ENCODE measurements at regions not wholly inside any gene's neighbourhood (a gene's known extent, or its start where the extent isn't known, plus 50 kb on each side); places are given as distances from the start of the nearest gene placed in this dataset.
A peak's percentile ranks its signal among the peaks of the same experiment; 100 is the strongest.

- Mint-ChIP-seq H3K36me3 (no peaks in the 10 kb centered on the region), H3K4me3 (no peak overlapping the region), H3K27ac (no peak overlapping the region), H3K27me3 (peaks cover 4% of the 10 kb centered on the region), H3K9me3 (no peaks in the 10 kb centered on the region), H3K4me1 (no peaks in the 10 kb centered on the region)
- no peak for DNase-seq
Observed at GRCh38 chr9:105043370-105043936, 115.5 kb upstream of the ABCA1 start.

DNA sequence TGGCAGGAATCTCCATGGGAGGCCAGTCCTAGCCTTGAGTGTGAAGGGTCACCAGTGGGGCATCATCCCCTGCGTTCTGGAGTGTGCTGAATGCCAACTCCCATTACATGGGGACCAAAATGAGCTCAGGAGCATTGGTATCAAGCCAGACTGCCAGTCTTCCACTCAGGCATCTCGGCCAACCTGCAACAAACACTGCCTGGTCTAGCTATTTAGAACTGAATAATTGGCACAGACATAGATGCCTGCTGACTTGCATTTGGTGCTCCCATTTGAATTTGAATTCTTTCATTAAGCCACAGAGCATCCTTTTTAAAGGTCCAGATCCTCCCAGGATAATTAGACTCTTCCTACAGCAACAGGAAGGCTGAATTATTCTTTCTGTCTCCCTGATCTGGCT lies 116.6 kb upstream of the ABCA1 start:
- Mint-ChIP-seq H3K4me3 (no peak overlapping the region), H3K27ac (no peak overlapping the region), H3K9me3 (no peaks in the 10 kb centered on the region), H3K4me1 (no peaks in the 10 kb centered on the region), H3K27me3 (peaks cover 4% of the 10 kb centered on the region), H3K36me3 (no peaks in the 10 kb centered on the region)
- DNase-seq = no peak

- DNase-seq = no peak
- Mint-ChIP-seq H3K27ac (no peak overlapping the region), H3K4me3 (no peak overlapping the region), H3K36me3 (no peaks in the 10 kb centered on the region), H3K4me1 (peaks cover 1% of the 10 kb centered on the region), H3K27me3 (peaks cover 4% of the 10 kb centered on the region), H3K9me3 (no peaks in the 10 kb centered on the region)
Observed at GRCh38 chr9:105046907-105047741, 119.2 kb upstream of the ABCA1 start.

DNA sequence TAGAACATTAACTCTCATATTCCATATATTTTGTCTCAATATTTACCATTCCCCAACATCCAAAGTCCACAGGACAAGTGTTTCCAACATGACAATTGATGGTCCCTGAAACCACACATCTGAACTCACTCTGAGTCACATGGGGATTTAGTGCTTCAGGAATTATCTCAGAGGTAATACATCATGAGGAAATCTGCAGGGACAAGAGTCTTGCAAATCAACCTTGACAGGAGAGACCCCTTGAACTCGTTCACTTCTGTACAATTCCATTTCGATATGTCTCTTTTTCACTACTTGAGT lies 119.7 kb upstream of the ABCA1 start:
- no peak for DNase-seq
- Mint-ChIP-seq H3K4me3 (no peak overlapping the region), H3K9me3 (no peaks in the 10 kb centered on the region), H3K27ac (no peak overlapping the region), H3K27me3 (peaks cover 4% of the 10 kb centered on the region), H3K36me3 (no peaks in the 10 kb centered on the region), H3K4me1 (peaks cover 4% of the 10 kb centered on the region)

DNA sequence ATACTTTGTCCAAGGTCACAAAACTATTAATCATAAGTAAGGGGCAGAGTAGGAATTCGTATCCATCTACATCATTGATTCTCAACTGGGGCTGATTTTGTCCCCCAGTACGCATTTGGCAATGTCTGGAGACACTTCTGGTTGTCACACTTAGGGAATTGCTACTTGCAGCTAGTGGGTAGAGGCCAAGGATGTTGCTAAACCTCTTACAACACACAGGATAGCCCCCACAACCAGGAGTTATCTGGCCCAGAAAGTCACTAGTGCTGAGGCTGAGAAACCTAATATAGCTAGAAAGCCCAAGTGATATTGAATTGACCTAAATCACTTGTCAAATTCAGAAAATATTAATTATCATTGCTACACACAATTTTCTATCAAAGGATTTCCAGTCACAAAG lies 120.4 kb upstream of the ABCA1 start:
- Mint-ChIP-seq H3K36me3 (peaks cover 4% of the 10 kb centered on the region), H3K27me3 (no peaks in the 10 kb centered on the region), H3K27ac (no peak overlapping the region)

GRCh38 chr9:105050296-105050695 lies 122.3 kb upstream of the ABCA1 start:
- Mint-ChIP-seq H3K4me1 (peaks cover 10% of the 10 kb centered on the region), H3K4me3 (no peak overlapping the region), H3K27me3 (no peaks in the 10 kb centered on the region), H3K27ac (no peak overlapping the region), H3K36me3 (peaks cover 4% of the 10 kb centered on the region), H3K9me3 (peaks cover 4% of the 10 kb centered on the region)
- DNase-seq = no peak

More for the DNA sequence above, 120.4 kb upstream of the ABCA1 start:
- H3K9me3 Mint-ChIP-seq = peaks cover 4% of the 10 kb centered on the region
- no peak overlapping the region for H3K4me3 Mint-ChIP-seq
- DNase-seq = no peak
- H3K4me1 Mint-ChIP-seq = peaks cover 9% of the 10 kb centered on the region

DNA sequence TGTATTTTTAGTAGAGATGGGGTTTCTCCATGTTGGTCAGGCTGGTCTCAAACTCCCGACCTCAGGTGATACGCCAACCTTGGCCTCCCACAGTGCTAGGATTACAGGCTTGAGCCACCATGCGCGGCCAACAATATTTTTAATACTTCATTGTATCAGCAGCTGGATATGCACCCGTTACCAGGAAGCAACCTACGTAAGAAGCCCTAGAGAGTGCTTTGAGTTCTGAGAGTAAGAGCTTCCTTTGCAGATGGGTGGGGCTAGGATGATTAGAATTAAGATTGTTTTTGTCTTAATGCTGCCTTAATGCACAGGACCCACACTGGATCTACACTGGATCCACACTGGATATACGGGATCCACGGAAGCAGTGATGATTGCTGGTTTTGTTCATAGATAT lies 123.9 kb upstream of the ABCA1 start:
- Mint-ChIP-seq H3K27me3 (no peaks in the 10 kb centered on the region), H3K4me3 (no peak overlapping the region), H3K4me1 (peaks cover 10% of the 10 kb centered on the region), H3K27ac (no peak overlapping the region), H3K36me3 (peaks cover 4% of the 10 kb centered on the region), H3K9me3 (peaks cover 4% of the 10 kb centered on the region)
- DNase-seq = no peak

GRCh38 chr9:105052346-105052745 lies 124.4 kb upstream of the ABCA1 start:
- H3K27ac Mint-ChIP-seq = no peak overlapping the region
- H3K9me3 Mint-ChIP-seq = peaks cover 4% of the 10 kb centered on the region
- H3K27me3 Mint-ChIP-seq = no peaks in the 10 kb centered on the region
- no peak overlapping the region for H3K4me3 Mint-ChIP-seq
- H3K36me3 Mint-ChIP-seq = peaks cover 4% of the 10 kb centered on the region
- H3K4me1 Mint-ChIP-seq = peaks cover 10% of the 10 kb centered on the region
- DNase-seq = no peak

DNA sequence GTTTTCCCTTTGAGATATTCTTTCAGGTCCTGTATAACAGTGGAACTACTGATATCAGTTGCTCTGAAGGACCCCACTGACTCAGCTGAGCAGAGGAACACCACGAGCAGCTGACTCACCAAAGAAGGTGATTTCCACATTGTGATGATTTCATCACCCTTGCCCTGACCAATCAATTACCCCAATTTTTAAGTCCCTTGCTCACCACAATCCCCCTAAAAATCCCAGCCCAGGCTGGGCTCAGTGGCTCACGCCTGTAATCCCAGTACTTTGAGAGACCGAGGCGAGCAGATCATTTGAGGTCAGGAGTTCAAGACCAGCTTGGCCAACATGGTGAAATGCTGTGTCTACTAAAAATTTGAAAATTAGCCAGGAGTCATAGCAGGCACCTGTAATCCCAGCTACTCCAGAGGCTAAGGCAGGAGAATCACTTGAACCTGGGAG lies 125.3 kb upstream of the ABCA1 start:
- peaks cover 4% of the 10 kb centered on the region for H3K36me3 Mint-ChIP-seq
- no peak overlapping the region for H3K4me3 Mint-ChIP-seq
- H3K27ac Mint-ChIP-seq = peak overlapping the region; percentile 65
- no peaks in the 10 kb centered on the region for H3K27me3 Mint-ChIP-seq
- peaks cover 4% of the 10 kb centered on the region for H3K9me3 Mint-ChIP-seq
- peak; percentile 50 for DNase-seq
- H3K4me1 Mint-ChIP-seq = peaks cover 10% of the 10 kb centered on the region

- no peak overlapping the region for H3K4me3 Mint-ChIP-seq
- peaks cover 4% of the 10 kb centered on the region for H3K9me3 Mint-ChIP-seq
- no peaks in the 10 kb centered on the region for H3K27me3 Mint-ChIP-seq
- peaks cover 10% of the 10 kb centered on the region for H3K4me1 Mint-ChIP-seq
- DNase-seq = no peak
- H3K36me3 Mint-ChIP-seq = peaks cover 4% of the 10 kb centered on the region
- H3K27ac Mint-ChIP-seq = no peak overlapping the region
Observed at GRCh38 chr9:105054491-105054890, 126.5 kb upstream of the ABCA1 start.

DNA sequence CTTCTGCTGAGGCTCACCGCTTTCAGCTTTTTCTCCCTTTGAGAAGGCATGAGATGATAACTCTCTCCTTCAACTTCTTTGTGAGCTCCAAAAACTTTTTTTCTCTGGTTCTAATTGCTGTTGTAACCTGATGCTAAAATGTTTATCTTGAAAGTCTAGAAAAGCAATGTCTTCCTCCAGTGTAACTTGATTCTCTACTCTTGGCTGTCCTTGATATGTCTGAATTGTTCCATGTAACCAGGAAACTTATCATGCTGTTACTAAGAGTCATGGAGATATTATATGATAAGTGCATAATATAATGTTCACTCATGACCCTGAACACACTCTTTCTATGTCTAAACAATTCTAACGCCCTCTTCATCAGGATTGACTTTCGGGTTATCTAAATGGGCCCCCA lies 128.0 kb upstream of the ABCA1 start:
- peaks cover 4% of the 10 kb centered on the region for H3K9me3 Mint-ChIP-seq
- no peak overlapping the region for H3K27ac Mint-ChIP-seq
- DNase-seq = no peak
- H3K27me3 Mint-ChIP-seq = peaks cover under 1% of the 10 kb centered on the region
- peaks cover 10% of the 10 kb centered on the region for H3K4me1 Mint-ChIP-seq
- no peak overlapping the region for H3K4me3 Mint-ChIP-seq
- H3K36me3 Mint-ChIP-seq = peaks cover 4% of the 10 kb centered on the region

- Mint-ChIP-seq H3K4me1 (peaks cover 6% of the 10 kb centered on the region), H3K4me3 (no peak overlapping the region), H3K36me3 (peaks cover 4% of the 10 kb centered on the region), H3K27ac (no peak overlapping the region), H3K9me3 (peaks cover 4% of the 10 kb centered on the region), H3K27me3 (peaks cover 7% of the 10 kb centered on the region)
- no peak for DNase-seq
Observed at GRCh38 chr9:105057551-105057950, 129.6 kb upstream of the ABCA1 start.

DNA sequence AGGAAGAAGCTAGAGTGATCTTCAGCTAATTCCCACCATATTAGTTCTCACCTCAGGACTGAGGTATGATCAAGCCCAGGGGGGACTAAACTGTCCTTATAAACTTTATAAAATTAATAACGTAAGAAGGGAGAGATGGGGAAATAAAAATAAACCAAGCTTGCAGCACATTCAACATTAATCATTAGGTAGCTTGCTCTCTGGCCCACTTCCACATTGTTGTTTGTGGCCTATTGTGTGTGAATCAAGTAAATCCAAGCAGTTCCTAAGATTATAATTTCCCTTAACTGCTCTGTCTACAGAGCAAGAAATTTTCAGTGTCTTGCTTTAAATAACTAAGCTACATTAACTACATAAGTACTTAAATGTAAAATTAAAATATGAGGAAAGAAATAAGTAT lies 131.3 kb upstream of the ABCA1 start:
- DNase-seq = no peak
- H3K27me3 Mint-ChIP-seq = peaks cover 12% of the 10 kb centered on the region
- H3K36me3 Mint-ChIP-seq = no peaks in the 10 kb centered on the region
- no peak overlapping the region for H3K27ac Mint-ChIP-seq
- peaks cover 8% of the 10 kb centered on the region for H3K4me1 Mint-ChIP-seq
- no peaks in the 10 kb centered on the region for H3K9me3 Mint-ChIP-seq
- H3K4me3 Mint-ChIP-seq = no peak overlapping the region

DNA sequence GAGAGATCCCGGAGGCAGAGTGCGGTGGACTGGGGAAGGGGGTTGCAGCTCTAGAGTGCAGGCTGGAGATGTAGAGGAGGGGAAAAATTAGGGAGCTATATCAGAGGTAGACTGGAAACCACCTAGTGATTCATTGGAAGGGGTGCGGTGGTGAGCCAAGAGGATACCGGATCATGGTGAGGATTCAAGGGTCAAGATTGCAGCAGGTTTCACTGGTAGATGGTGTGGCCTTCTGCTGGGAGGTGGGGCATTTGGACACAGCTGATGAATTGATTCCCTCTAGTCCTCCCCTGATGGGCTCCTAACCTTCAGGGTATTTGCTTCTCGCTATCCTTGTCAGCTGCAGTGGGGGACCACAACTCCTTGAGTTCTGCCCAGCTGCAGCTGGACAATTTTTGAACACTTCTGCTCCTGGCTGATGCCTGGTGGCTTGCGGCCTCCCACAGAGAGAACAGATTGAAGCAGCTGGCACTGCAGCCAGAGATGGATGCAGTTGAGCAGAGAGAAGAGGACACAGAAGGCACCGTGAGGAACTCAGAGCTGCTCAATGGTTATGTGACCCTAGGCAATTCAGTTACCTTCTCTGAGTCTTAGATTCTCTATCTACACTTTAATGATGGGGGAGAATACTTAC lies 134.4 kb upstream of the ABCA1 start:
- Mint-ChIP-seq H3K27me3 (peaks cover 12% of the 10 kb centered on the region), H3K27ac (no peak overlapping the region), H3K9me3 (no peaks in the 10 kb centered on the region), H3K4me3 (no peak overlapping the region), H3K4me1 (peaks cover 10% of the 10 kb centered on the region), H3K36me3 (no peaks in the 10 kb centered on the region)
- no peak for DNase-seq

- H3K27me3 Mint-ChIP-seq = peaks cover 12% of the 10 kb centered on the region
- no peak for DNase-seq
- H3K9me3 Mint-ChIP-seq = no peaks in the 10 kb centered on the region
- no peak overlapping the region for H3K4me3 Mint-ChIP-seq
- no peaks in the 10 kb centered on the region for H3K36me3 Mint-ChIP-seq
- H3K27ac Mint-ChIP-seq = no peak overlapping the region
- H3K4me1 Mint-ChIP-seq = peaks cover 10% of the 10 kb centered on the region
Observed at GRCh38 chr9:105064248-105065097, 136.5 kb upstream of the ABCA1 start.

All from activated naive CD8-positive, alpha-beta T cell treated with anti-CD3 and anti-CD28 coated beads for 36 hours (primary cell).